GM12873 (cell line): ENCODE measurements at regions not wholly inside any gene's neighbourhood (a gene's known extent, or its start where the extent isn't known, plus 50 kb on each side); places are given as distances from the start of the nearest gene placed in this dataset.

Experiments used
- CTCF ChIP-seq: IDR thresholded peaks from 2 replicates; pipeline ENCODE4 v1.5.1; 2012; ENCODE audit warnings: low read depth, mild to moderate bottlenecking, moderate library complexity, low read length, control low read depth; ENCODE audit not compliant: insufficient read depth; ENCODE audit errors: missing control alignments

GRCh38 chr4:145414226-145414625 is 67.4 kb upstream of the SMAD1 start:
- no peak for TF ChIP-seq CTCF

- no peak for TF ChIP-seq CTCF
Measured at GRCh38 chr4:145406970-145407369, 74.7 kb upstream of the SMAD1 start.

GRCh38 chr4:145404761-145405160 is 76.9 kb upstream of the SMAD1 start:
- no peak for TF ChIP-seq CTCF

GRCh38 chr4:145396581-145396980 is 85.1 kb upstream of the SMAD1 start:
- no peak for TF ChIP-seq CTCF

GRCh38 chr4:145390571-145390970 is 91.1 kb upstream of the SMAD1 start:
- no peak for TF ChIP-seq CTCF

- TF ChIP-seq CTCF, result no peak
Measured at GRCh38 chr4:145389550-145389949, 92.1 kb upstream of the SMAD1 start.

DNA sequence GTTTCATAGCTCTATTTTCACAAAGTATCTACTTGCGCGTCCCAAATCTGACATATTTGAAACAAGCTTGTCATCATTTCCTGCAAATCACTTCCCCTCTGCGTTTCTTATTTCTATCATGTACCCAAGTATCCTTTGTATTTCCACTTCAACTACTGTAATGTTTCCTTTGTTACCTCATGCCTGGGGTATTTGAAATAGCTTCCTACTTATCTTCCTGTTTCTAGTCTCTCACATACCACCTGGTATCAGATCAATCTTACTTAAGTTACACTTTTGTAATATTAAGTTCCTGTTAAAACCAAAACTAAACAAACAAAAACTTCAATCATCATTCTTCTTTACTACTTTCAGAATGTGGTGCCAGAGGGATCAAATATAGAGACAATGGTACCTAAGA is 93.6 kb upstream of the SMAD1 start:
- no peak for TF ChIP-seq CTCF
